ENCODE measurements at regions not wholly inside any gene's neighbourhood (a gene's known extent, or its start where the extent isn't known, plus 50 kb on each side); places are given as distances from the start of the nearest gene placed in this dataset.

GRCh38 chr2:59985923-59986322 is 567.5 kb downstream of the BCL11A start:
- no peak for DNase-seq (ENCODE audit: low read depth)

GRCh38 chr2:59974051-59974766 is 579.2 kb downstream of the BCL11A start:
- no peak for DNase-seq (ENCODE audit: low read depth)

GRCh38 chr2:59969161-59969560 is 584.3 kb downstream of the BCL11A start:
- no peak for DNase-seq (ENCODE audit: low read depth)

GRCh38 chr2:59968441-59968840 is 585.0 kb downstream of the BCL11A start:
- no peak for DNase-seq (ENCODE audit: low read depth)

GRCh38 chr2:59967691-59968090 is 585.8 kb downstream of the BCL11A start:
- DNase-seq (ENCODE audit: low read depth), result no peak

GRCh38 chr2:59963157-59963556 is 590.3 kb downstream of the BCL11A start:
- no peak for DNase-seq (ENCODE audit: low read depth)

- DNase-seq (ENCODE audit: low read depth), result no peak
These were observed 591.7 kb downstream of the BCL11A start for GRCh38 chr2:59961746-59962145.

- no peak for DNase-seq (ENCODE audit: low read depth)
These were observed 593.5 kb downstream of the BCL11A start for GRCh38 chr2:59959944-59960343.

- peak; percentile 8 for DNase-seq (ENCODE audit: low read depth)
These were observed 596.0 kb downstream of the BCL11A start for GRCh38 chr2:59957504-59957903.

GRCh38 chr2:59956981-59957380 is 596.5 kb downstream of the BCL11A start:
- DNase-seq (ENCODE audit: low read depth), result no peak

GRCh38 chr2:59947917-59948541 is 605.4 kb downstream of the BCL11A start:
- DNase-seq (ENCODE audit: low read depth), result no peak

- DNase-seq (ENCODE audit: low read depth), result no peak
These were observed 606.2 kb downstream of the BCL11A start for GRCh38 chr2:59947209-59947608.

GRCh38 chr2:59939236-59939635 is 614.2 kb downstream of the BCL11A start:
- DNase-seq (ENCODE audit: low read depth), result no peak

- DNase-seq (ENCODE audit: low read depth), result no peak
These were observed 615.3 kb downstream of the BCL11A start for GRCh38 chr2:59938181-59938580.

- DNase-seq (ENCODE audit: low read depth), result no peak
These were observed 617.4 kb downstream of the BCL11A start for GRCh38 chr2:59936048-59936447.

GRCh38 chr2:59935005-59935404 is 618.4 kb downstream of the BCL11A start:
- no peak for DNase-seq (ENCODE audit: low read depth)

GRCh38 chr2:59933948-59934347 is 619.5 kb downstream of the BCL11A start:
- DNase-seq (ENCODE audit: low read depth), result no peak

- DNase-seq (ENCODE audit: low read depth), result no peak
These were observed 621.1 kb downstream of the BCL11A start for GRCh38 chr2:59932341-59932740.

GRCh38 chr2:59930430-59930829 is 623.0 kb downstream of the BCL11A start:
- DNase-seq (ENCODE audit: low read depth), result no peak

- DNase-seq (ENCODE audit: low read depth), result peak; percentile 45
These were observed 626.7 kb downstream of the BCL11A start for GRCh38 chr2:59926731-59927130.

- no peak for DNase-seq (ENCODE audit: low read depth)
These were observed 628.1 kb downstream of the BCL11A start for GRCh38 chr2:59925321-59925720.

GRCh38 chr2:59924346-59924745 is 629.1 kb downstream of the BCL11A start:
- no peak for DNase-seq (ENCODE audit: low read depth)

- no peak for DNase-seq (ENCODE audit: low read depth)
These were observed 631.0 kb downstream of the BCL11A start for GRCh38 chr2:59922450-59922849.

- DNase-seq (ENCODE audit: low read depth), result no peak
These were observed 631.7 kb downstream of the BCL11A start for GRCh38 chr2:59921743-59922142.
